Lung (tissue), 11 donors: ENCODE measurements at regions not wholly inside any gene's neighbourhood (a gene's known extent, or its start where the extent isn't known, plus 50 kb on each side); places are given as distances from the start of the nearest gene placed in this dataset.

Experiments
- ATAC-seq: fragments of 200-7000 bp; cut with Tn5 transposase; one replicate; pipeline ENCODE4 v1.9.1; 2020; ENCODE audit warnings: moderate number of reproducible peaks; ENCODE audit not compliant: insufficient read depth, low FRiP score
- DNase-seq, 3 donors: peaks; one replicate each; pipeline ENCODE4 v3.0.0-alpha.2; 2013 to 2017
- H3K27ac ChIP-seq, 2 donors: one replicate each; pipeline ENCODE4 v1.5.1; 2013; ENCODE audit warnings: mild to moderate bottlenecking in 2 of 2, moderate library complexity in 2 of 2, control low read depth in 1 of 2, inconsistent platforms in 1 of 2, low read depth in 1 of 2, low read length in 1 of 2
- H3K27me3 ChIP-seq, 3 donors: one replicate each; pipeline ENCODE4 v1.5.1; 2013; ENCODE audit warnings: low read length in 2 of 3; ENCODE audit not compliant: control insufficient read depth in 3 of 3, insufficient read depth in 3 of 3
- H3K36me3 ChIP-seq, 4 donors: one replicate each; pipeline ENCODE4 v1.5.1; 2013; ENCODE audit warnings: low read length in 4 of 4, mild to moderate bottlenecking in 1 of 4, moderate library complexity in 1 of 4; ENCODE audit not compliant: control insufficient read depth in 4 of 4, insufficient read depth in 4 of 4
- H3K4me1 ChIP-seq, 5 donors: one replicate each; pipeline ENCODE4 v1.5.1; 2013; ENCODE audit warnings: low read length in 5 of 5, mild to moderate bottlenecking in 2 of 5, moderate library complexity in 1 of 5; ENCODE audit not compliant: control insufficient read depth in 5 of 5, insufficient read depth in 5 of 5
- H3K4me3 ChIP-seq: one replicate; pipeline ENCODE4 v1.5.1; 2013; ENCODE audit warnings: mild to moderate bottlenecking, control low read depth, moderate library complexity
- H3K9ac ChIP-seq, 2 donors: one replicate each; pipeline ENCODE4 v1.5.1; 2013; ENCODE audit warnings: low read length in 2 of 2, control low read depth in 1 of 2; ENCODE audit not compliant: insufficient read depth in 1 of 2
- H3K9me3 ChIP-seq, 4 donors: one replicate each; pipeline ENCODE4 v1.5.1; 2013; ENCODE audit warnings: low read length in 3 of 4, mild to moderate bottlenecking in 1 of 4, moderate library complexity in 1 of 4; ENCODE audit not compliant: control insufficient read depth in 4 of 4, insufficient read depth in 3 of 4
- WGBS, 2 donors: extraction: QIAGEN DNeasy Blood & Tissue Kit; methylation state at CpG; one replicate each; pipeline ENCODE4 v1.1.7; 2013; 5-methylcytosine and 5-hydroxymethylcytosine counted together
- TF ChIP-seq, protein P1 (sequence below): IDR thresholded peaks from 2 replicates; pipeline ENCODE4 v1.5.1; 2012; ENCODE audit warnings: mild to moderate bottlenecking; ENCODE audit errors: control extremely low read depth, extremely low read depth
- donor health status: control.
- donor health status: control.
- donor health status: Bipolar disorder and iron deficiency.
- donor health status: healthy.
- donor health status: DM: yes; HTN: yes; CAD: no.

DNA sequence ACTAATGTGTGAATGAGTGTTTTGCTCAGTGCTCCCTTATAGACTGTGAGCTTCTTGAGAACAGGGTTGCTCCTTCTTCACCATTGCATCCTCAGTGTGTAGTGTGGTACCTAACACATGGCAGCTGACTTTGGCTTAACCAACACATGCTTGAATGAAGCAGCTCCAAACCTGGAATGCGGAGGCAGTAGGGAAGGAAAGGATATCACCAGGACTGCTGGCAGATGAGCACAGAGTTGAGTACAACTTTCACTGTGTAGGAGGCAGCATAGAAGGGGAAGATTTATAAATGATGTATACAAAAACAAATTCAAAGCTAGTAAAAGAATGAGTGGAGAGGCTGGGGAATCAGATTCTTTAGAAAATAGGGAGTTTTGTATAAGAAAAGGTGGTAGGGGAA, 174.3 kb downstream of the SLIT2 start:
- Histone ChIP-seq H3K4me1 (peaks cover 0 to 20% (median 0%) of the 10 kb centered on the region in 5 donors), H3K4me3 (no peak overlapping the region), H3K9me3 (no peaks in the 10 kb centered on the region), H3K27me3 (no peaks in the 10 kb centered on the region), H3K27ac (no peak overlapping the region), H3K36me3 (peaks cover 0 to 3% (median 0%) of the 10 kb centered on the region in 4 donors), H3K9ac (no peak overlapping the region)
- ATAC-seq: no peak
- TF ChIP-seq, protein P1, sequence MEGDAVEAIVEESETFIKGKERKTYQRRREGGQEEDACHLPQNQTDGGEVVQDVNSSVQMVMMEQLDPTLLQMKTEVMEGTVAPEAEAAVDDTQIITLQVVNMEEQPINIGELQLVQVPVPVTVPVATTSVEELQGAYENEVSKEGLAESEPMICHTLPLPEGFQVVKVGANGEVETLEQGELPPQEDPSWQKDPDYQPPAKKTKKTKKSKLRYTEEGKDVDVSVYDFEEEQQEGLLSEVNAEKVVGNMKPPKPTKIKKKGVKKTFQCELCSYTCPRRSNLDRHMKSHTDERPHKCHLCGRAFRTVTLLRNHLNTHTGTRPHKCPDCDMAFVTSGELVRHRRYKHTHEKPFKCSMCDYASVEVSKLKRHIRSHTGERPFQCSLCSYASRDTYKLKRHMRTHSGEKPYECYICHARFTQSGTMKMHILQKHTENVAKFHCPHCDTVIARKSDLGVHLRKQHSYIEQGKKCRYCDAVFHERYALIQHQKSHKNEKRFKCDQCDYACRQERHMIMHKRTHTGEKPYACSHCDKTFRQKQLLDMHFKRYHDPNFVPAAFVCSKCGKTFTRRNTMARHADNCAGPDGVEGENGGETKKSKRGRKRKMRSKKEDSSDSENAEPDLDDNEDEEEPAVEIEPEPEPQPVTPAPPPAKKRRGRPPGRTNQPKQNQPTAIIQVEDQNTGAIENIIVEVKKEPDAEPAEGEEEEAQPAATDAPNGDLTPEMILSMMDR: no peak
- DNase-seq: no peak
- WGBS, 2 donors: 75 to 88% methylated on average over 1 of the region's 1 CpG

DNA sequence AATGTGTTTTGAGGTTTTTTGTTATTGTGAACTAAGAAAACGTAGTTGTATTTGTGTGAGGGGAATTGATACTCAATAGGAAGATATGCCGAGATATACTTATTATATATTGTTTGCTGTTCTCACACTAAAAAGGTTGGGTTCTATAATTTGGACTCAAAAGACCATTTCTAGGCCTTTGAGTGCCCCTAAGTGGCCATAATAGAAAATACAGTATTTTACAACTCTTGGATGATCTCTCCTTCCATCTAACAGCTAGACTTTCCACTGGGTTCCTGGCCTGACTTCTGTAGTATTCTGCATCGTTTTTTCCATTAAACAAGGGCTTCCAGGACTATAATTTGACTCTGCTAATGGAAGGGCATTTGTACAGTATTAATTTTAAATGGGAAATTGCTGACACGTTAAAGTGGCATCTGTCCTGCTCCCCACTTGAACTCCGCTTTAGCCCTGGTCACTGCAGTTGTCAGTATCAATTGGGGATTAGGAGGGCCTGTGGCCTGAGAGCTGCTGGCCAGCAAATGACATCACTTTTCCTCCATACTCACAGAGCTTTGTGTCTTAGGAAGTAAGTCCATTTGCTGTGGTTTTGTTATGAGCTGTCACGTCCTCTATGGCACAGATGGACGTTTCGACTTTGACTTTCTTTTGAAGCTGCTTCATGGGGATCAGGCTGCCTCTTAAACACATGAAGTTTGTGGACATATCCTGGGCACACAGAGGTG, 176.9 kb downstream of the SLIT2 start:
- no peaks in the 10 kb centered on the region for H3K27me3 ChIP-seq
- no peaks in the 10 kb centered on the region for H3K9me3 ChIP-seq
- TF ChIP-seq, protein P1: no peak
- peaks cover 0 to 31% (median 9%) of the 10 kb centered on the region in 5 donors for H3K4me1 ChIP-seq
- H3K27ac ChIP-seq: no peak overlapping the region
- ATAC-seq (no peak), DNase-seq (peak in 1 of 3 donors; percentile 37)
- 67 to 69% methylated on average over 8 of the region's 8 CpGs for WGBS, 2 donors
- H3K4me3 ChIP-seq: no peak overlapping the region
- H3K9ac ChIP-seq: no peak overlapping the region
- H3K36me3 ChIP-seq: peaks cover 0 to 3% (median 0%) of the 10 kb centered on the region in 4 donors

DNA sequence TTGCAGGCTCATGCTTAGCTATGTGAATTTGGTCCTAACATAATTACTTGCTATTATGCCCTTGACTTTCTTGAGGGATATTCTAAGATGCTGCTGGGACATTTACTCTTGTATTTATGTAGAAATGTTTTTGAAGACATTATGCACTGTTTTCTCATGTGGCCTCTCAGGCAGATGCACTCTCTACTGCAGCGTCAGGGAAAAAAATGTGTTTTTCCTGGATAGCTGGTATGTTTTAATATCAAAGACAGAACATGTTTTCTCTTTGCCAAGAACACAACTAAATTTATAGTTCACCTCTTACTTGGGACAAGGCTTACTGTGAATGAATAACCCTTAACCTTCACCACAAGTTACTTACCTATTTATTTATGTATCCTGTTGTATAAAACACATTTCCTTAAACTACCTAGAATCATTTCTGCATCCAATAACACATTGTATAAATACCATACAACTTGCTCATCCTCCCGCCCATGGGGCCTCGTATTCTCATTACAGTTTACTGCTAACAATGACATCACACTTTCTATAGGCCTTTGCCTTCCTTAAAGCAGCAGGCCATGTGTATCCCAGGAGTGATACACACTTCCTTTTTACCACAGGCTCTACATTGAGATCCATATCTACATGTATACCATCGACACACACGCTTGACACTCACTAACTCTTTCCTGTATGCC, 178.7 kb downstream of the SLIT2 start:
- WGBS, 2 donors: 61 to 63% methylated on average over 5 of the region's 5 CpGs
- DNase-seq (no peak), ATAC-seq (no peak)
- H3K27me3 ChIP-seq: no peaks in the 10 kb centered on the region
- peaks cover 0 to 30% (median 9%) of the 10 kb centered on the region in 5 donors for H3K4me1 ChIP-seq
- H3K36me3 ChIP-seq: peaks cover 0 to 3% (median 0%) of the 10 kb centered on the region in 4 donors
- TF ChIP-seq, protein P1: no peak
- H3K4me3 ChIP-seq: no peak overlapping the region
- no peak overlapping the region for H3K27ac ChIP-seq
- no peaks in the 10 kb centered on the region for H3K9me3 ChIP-seq
- no peak overlapping the region for H3K9ac ChIP-seq
